HL-60 (cell line): ENCODE measurements at regions not wholly inside any gene's neighbourhood (a gene's known extent, or its start where the extent isn't known, plus 50 kb on each side); places are given as distances from the start of the nearest gene placed in this dataset.

Source experiments
- DNase-seq, 2 experiments: peaks; one replicate each; pipeline ENCODE4 v3.0.0-alpha.2; 2010 to 2020; ENCODE audit warnings: low read depth in 1 of 2, low spot score in 1 of 2
- H3K27ac ChIP-seq: fragments of 250-450 bp; sonication (Bioruptor Pico); replicated peaks from 2 replicates; pipeline ENCODE4 v1.5.1; 2020; ENCODE audit warnings: mild to moderate bottlenecking, moderate library complexity
- H3K27me3 ChIP-seq: fragments of 250-450 bp; sonication (Bioruptor Pico); 2 replicates; pipeline ENCODE4 v1.5.1; 2021; ENCODE audit warnings: mild to moderate bottlenecking, moderate library complexity; ENCODE audit not compliant: insufficient read depth, poor library complexity, severe bottlenecking
- H3K4me3 ChIP-seq: replicated peaks from 2 replicates; pipeline ENCODE4 v1.5.1; 2011; ENCODE audit warnings: mild to moderate bottlenecking, control low read depth, low read length; ENCODE audit not compliant: insufficient read depth
- GABPA ChIP-seq: IDR thresholded peaks from 2 replicates; pipeline ENCODE4 v1.6.1; 2012; ENCODE audit warnings: low read depth
- POLR2AphosphoS5 ChIP-seq: IDR thresholded peaks from 2 replicates; pipeline ENCODE4 v1.6.1; 2012; ENCODE audit warnings: low read depth
- SPI1 ChIP-seq: IDR thresholded peaks from 2 replicates; pipeline ENCODE4 v1.6.1; 2012; ENCODE audit warnings: low read depth, mild to moderate bottlenecking, borderline replicate concordance
- TF ChIP-seq, protein P1 (sequence below): IDR thresholded peaks from one replicate; pipeline ENCODE4 v1.5.1; 2011; ENCODE audit warnings: low read length, control low read depth, inconsistent platforms; ENCODE audit not compliant: insufficient read depth
- TF ChIP-seq, protein P2 (sequence below): IDR thresholded peaks from 2 replicates; pipeline ENCODE4 v1.6.1; 2012; ENCODE audit warnings: low read depth; ENCODE audit not compliant: insufficient replicate concordance

GRCh38 chrX:112367065-112367464 is 284.5 kb upstream of the TRPC5 start:
- DNase-seq, result no peak
- TF ChIP-seq, protein P1, sequence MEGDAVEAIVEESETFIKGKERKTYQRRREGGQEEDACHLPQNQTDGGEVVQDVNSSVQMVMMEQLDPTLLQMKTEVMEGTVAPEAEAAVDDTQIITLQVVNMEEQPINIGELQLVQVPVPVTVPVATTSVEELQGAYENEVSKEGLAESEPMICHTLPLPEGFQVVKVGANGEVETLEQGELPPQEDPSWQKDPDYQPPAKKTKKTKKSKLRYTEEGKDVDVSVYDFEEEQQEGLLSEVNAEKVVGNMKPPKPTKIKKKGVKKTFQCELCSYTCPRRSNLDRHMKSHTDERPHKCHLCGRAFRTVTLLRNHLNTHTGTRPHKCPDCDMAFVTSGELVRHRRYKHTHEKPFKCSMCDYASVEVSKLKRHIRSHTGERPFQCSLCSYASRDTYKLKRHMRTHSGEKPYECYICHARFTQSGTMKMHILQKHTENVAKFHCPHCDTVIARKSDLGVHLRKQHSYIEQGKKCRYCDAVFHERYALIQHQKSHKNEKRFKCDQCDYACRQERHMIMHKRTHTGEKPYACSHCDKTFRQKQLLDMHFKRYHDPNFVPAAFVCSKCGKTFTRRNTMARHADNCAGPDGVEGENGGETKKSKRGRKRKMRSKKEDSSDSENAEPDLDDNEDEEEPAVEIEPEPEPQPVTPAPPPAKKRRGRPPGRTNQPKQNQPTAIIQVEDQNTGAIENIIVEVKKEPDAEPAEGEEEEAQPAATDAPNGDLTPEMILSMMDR, result no peak
- TF ChIP-seq POLR2AphosphoS5 (no peak), GABPA (no peak), SPI1 (no peak)
- TF ChIP-seq, protein P2, sequence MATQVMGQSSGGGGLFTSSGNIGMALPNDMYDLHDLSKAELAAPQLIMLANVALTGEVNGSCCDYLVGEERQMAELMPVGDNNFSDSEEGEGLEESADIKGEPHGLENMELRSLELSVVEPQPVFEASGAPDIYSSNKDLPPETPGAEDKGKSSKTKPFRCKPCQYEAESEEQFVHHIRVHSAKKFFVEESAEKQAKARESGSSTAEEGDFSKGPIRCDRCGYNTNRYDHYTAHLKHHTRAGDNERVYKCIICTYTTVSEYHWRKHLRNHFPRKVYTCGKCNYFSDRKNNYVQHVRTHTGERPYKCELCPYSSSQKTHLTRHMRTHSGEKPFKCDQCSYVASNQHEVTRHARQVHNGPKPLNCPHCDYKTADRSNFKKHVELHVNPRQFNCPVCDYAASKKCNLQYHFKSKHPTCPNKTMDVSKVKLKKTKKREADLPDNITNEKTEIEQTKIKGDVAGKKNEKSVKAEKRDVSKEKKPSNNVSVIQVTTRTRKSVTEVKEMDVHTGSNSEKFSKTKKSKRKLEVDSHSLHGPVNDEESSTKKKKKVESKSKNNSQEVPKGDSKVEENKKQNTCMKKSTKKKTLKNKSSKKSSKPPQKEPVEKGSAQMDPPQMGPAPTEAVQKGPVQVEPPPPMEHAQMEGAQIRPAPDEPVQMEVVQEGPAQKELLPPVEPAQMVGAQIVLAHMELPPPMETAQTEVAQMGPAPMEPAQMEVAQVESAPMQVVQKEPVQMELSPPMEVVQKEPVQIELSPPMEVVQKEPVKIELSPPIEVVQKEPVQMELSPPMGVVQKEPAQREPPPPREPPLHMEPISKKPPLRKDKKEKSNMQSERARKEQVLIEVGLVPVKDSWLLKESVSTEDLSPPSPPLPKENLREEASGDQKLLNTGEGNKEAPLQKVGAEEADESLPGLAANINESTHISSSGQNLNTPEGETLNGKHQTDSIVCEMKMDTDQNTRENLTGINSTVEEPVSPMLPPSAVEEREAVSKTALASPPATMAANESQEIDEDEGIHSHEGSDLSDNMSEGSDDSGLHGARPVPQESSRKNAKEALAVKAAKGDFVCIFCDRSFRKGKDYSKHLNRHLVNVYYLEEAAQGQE, result no peak
- Histone ChIP-seq H3K27ac (no peak overlapping the region), H3K27me3 (no peaks in the 10 kb centered on the region), H3K4me3 (no peak overlapping the region)

- Histone ChIP-seq H3K4me3 (no peak overlapping the region), H3K27ac (no peak overlapping the region), H3K27me3 (no peaks in the 10 kb centered on the region)
- no peak for TF ChIP-seq POLR2AphosphoS5
- DNase-seq, result no peak
Observed at GRCh38 chrX:112359906-112360305, 277.3 kb upstream of the TRPC5 start.

GRCh38 chrX:112355931-112356330 is 273.4 kb upstream of the TRPC5 start:
- Histone ChIP-seq H3K27me3 (no peaks in the 10 kb centered on the region), H3K4me3 (no peak overlapping the region), H3K27ac (no peak overlapping the region)
- DNase-seq, result no peak
- TF ChIP-seq GABPA (no peak), SPI1 (no peak), POLR2AphosphoS5 (no peak)
- TF ChIP-seq, protein P1, result no peak
- TF ChIP-seq, protein P2, result no peak

DNA sequence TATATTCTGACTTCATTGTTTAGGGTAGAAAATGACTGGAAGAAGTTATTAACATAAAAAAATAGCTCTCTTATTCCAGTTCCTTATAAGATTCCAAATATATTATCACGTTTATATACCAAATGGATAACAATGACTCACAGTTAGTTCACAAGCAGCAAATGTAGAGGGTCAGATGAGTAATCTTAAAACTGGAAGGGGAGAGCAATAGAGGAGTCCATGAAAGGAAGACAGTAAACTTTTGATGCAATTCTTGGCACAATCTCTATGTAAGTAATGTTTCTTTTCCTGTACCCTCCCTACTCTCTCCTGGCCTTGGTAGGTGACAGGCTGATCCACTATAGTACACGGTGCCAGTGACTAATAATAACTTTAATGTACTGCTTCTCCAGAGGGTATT is 259.0 kb upstream of the TRPC5 start:
- no peak overlapping the region for H3K27ac ChIP-seq
- TF ChIP-seq, protein P2, result no peak
- TF ChIP-seq POLR2AphosphoS5 (no peak), GABPA (no peak), SPI1 (no peak)
- TF ChIP-seq, protein P1, result no peak
- DNase-seq, result no peak
- no peaks in the 10 kb centered on the region for H3K27me3 ChIP-seq
- no peak overlapping the region for H3K4me3 ChIP-seq
